CD4-positive, alpha-beta T cell treated with Interleukin-4 for 1 hour (primary cell): ENCODE measurements at regions not wholly inside any gene's neighbourhood (a gene's known extent, or its start where the extent isn't known, plus 50 kb on each side); places are given as distances from the start of the nearest gene placed in this dataset.

Source experiments
- DNase-seq, 2 donors: peaks; one replicate each; pipeline ENCODE4 v3.0.0-alpha.2; 2020 to 2022

GRCh38 chr1:98055457-98055856 is 134.6 kb upstream of the DPYD start:
- no peak for DNase-seq

- no peak for DNase-seq
Measured at GRCh38 chr1:98054786-98055185, 134.0 kb upstream of the DPYD start.

- no peak for DNase-seq
Measured at GRCh38 chr1:98054367-98054701, 133.5 kb upstream of the DPYD start.

- peak; percentile 52 for DNase-seq
Measured at GRCh38 chr1:98053471-98054366, 132.9 kb upstream of the DPYD start.

GRCh38 chr1:98051065-98051675 is 130.3 kb upstream of the DPYD start:
- peak; percentile 70 to 78 for DNase-seq

- no peak for DNase-seq
Measured at GRCh38 chr1:98049370-98050135, 128.7 kb upstream of the DPYD start.

- DNase-seq: no peak
Measured at GRCh38 chr1:98048751-98049325, 128.0 kb upstream of the DPYD start.

GRCh38 chr1:98048244-98048643 is 127.4 kb upstream of the DPYD start:
- peak; percentile 59 to 69 for DNase-seq

- DNase-seq: no peak
Measured at GRCh38 chr1:98047171-98047570, 126.3 kb upstream of the DPYD start.

- no peak for DNase-seq
Measured at GRCh38 chr1:98045767-98046641, 125.2 kb upstream of the DPYD start.

GRCh38 chr1:98045211-98045766 is 124.5 kb upstream of the DPYD start:
- no peak for DNase-seq

- no peak for DNase-seq
Measured at GRCh38 chr1:98044766-98045165, 123.9 kb upstream of the DPYD start.

- DNase-seq: no peak
Measured at GRCh38 chr1:98044071-98044697, 123.3 kb upstream of the DPYD start.

- no peak for DNase-seq
Measured at GRCh38 chr1:98035602-98036002, 114.8 kb upstream of the DPYD start.

GRCh38 chr1:98034505-98034904 is 113.7 kb upstream of the DPYD start:
- DNase-seq: no peak

- DNase-seq: no peak
Measured at GRCh38 chr1:98032958-98033357, 112.1 kb upstream of the DPYD start.

GRCh38 chr1:98030976-98031375 is 110.1 kb upstream of the DPYD start:
- DNase-seq: no peak

GRCh38 chr1:98030483-98030882 is 109.6 kb upstream of the DPYD start:
- DNase-seq: no peak

GRCh38 chr1:98028800-98029199 is 108.0 kb upstream of the DPYD start:
- no peak for DNase-seq

GRCh38 chr1:98027103-98027705 is 106.4 kb upstream of the DPYD start:
- DNase-seq: no peak

- no peak for DNase-seq
Measured at GRCh38 chr1:98025858-98026257, 105.0 kb upstream of the DPYD start.
